ENCODE measurements at regions not wholly inside any gene's neighbourhood (a gene's known extent, or its start where the extent isn't known, plus 50 kb on each side); places are given as distances from the start of the nearest gene placed in this dataset.

DNA sequence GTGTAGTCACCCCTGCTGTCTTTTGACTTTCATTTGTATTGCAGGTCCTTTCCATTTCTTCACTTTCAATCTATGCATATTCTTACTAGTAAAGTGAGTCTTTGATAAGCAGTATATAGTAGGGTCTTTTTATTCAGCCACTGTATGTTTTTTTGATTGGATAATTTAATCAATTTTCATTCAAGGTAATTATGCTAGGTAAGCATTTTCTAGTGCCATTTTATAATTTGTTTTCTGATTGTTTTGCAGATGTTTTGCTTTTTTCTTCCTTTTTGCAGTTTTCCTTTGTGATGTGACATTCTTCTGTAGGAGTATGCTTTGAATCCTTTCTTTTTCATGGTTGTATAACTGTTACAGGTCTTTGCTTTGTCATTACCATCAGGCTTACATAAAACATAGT, 504.3 kb upstream of the GBE1 start:
- TF ChIP-seq, protein P1, sequence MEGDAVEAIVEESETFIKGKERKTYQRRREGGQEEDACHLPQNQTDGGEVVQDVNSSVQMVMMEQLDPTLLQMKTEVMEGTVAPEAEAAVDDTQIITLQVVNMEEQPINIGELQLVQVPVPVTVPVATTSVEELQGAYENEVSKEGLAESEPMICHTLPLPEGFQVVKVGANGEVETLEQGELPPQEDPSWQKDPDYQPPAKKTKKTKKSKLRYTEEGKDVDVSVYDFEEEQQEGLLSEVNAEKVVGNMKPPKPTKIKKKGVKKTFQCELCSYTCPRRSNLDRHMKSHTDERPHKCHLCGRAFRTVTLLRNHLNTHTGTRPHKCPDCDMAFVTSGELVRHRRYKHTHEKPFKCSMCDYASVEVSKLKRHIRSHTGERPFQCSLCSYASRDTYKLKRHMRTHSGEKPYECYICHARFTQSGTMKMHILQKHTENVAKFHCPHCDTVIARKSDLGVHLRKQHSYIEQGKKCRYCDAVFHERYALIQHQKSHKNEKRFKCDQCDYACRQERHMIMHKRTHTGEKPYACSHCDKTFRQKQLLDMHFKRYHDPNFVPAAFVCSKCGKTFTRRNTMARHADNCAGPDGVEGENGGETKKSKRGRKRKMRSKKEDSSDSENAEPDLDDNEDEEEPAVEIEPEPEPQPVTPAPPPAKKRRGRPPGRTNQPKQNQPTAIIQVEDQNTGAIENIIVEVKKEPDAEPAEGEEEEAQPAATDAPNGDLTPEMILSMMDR (optimal IDR thresholded peaks at IDR 0.05 in 1 of 3, IDR thresholded peaks at IDR 0.05 in 1 of 3, conservative IDR thresholded peaks at IDR 0.05 in 1 of 3; ENCODE audit: extremely low read depth in 1 of 3, insufficient read depth in 2 of 3, low read length in 3 of 3), result no peak
- no peak for TF ChIP-seq EZH2 (IDR thresholded peaks at IDR 0.05; ENCODE audit: low read length)

Data from keratinocyte (primary cell).